Prostate gland (tissue), 2 donors: ENCODE measurements at regions not wholly inside any gene's neighbourhood (a gene's known extent, or its start where the extent isn't known, plus 50 kb on each side); places are given as distances from the start of the nearest gene placed in this dataset.

Source experiments
- POLR2A ChIP-seq: fragments of 450-650 bp; IDR thresholded peaks from one replicate; pipeline ENCODE4 v1.6.1; 2016; ENCODE audit warnings: antibody characterized with exemption, mild to moderate bottlenecking
- POLR2AphosphoS5 ChIP-seq: sonication (generic); formaldehyde crosslinking; IDR thresholded peaks from one replicate; pipeline ENCODE4 v1.6.1; 2017; ENCODE audit warnings: antibody characterized with exemption
- TF ChIP-seq, protein P1 (sequence below), 4 experiments: fragments of 200-600 bp in 2 of 4; fragments of 450-650 bp in 2 of 4; sonication (generic) in 2 of 4; IDR thresholded peaks; 1 replicate in 3 of 4; 2 replicates in 1 of 4; pipeline ENCODE4 v1.5.1; 2016 to 2019; ENCODE audit warnings: antibody characterized with exemption in 4 of 4, mild to moderate bottlenecking in 2 of 4, moderate library complexity in 2 of 4

DNA sequence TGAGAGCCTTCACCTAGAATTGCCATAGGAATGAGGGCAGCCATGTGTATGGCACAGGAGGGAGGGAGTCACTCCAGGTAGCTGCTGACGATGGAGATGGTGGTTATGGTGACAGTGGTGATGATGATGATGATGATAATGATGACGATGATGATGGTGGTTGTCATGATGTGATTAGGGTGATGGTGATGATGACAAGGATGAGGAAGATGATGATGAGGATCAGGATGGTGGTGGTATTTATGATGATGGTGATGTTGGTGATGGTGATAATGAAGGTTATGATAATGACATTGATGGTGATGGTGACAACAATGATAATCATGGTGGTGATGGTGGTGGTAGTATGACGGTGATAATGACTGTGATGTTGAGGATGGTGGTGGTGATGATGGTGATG, 1130.5 kb downstream of the BRD1 start:
- no peak for TF ChIP-seq POLR2AphosphoS5
- TF ChIP-seq, protein P1, sequence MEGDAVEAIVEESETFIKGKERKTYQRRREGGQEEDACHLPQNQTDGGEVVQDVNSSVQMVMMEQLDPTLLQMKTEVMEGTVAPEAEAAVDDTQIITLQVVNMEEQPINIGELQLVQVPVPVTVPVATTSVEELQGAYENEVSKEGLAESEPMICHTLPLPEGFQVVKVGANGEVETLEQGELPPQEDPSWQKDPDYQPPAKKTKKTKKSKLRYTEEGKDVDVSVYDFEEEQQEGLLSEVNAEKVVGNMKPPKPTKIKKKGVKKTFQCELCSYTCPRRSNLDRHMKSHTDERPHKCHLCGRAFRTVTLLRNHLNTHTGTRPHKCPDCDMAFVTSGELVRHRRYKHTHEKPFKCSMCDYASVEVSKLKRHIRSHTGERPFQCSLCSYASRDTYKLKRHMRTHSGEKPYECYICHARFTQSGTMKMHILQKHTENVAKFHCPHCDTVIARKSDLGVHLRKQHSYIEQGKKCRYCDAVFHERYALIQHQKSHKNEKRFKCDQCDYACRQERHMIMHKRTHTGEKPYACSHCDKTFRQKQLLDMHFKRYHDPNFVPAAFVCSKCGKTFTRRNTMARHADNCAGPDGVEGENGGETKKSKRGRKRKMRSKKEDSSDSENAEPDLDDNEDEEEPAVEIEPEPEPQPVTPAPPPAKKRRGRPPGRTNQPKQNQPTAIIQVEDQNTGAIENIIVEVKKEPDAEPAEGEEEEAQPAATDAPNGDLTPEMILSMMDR (IDR thresholded peaks at IDR 0.05) = no peak
- no peak for TF ChIP-seq POLR2A
